GM19324 (cell line): ENCODE measurements at regions not wholly inside any gene's neighbourhood (a gene's known extent, or its start where the extent isn't known, plus 50 kb on each side); places are given as distances from the start of the nearest gene placed in this dataset.
"Not testable (repeated sequence)": the region's sequence is repeated elsewhere in the genome, so short reads cannot be mapped to it uniquely, and the experiment has no call there.

ENCODE experiments used
- ATAC-seq: cut with Tn5 transposase; IDR thresholded peaks from one replicate; pipeline ENCODE4 v1.9.1; 2021; ENCODE audit warnings: mild to moderate bottlenecking, moderate library complexity; ENCODE audit not compliant: unreplicated experiment, low FRiP score

DNA sequence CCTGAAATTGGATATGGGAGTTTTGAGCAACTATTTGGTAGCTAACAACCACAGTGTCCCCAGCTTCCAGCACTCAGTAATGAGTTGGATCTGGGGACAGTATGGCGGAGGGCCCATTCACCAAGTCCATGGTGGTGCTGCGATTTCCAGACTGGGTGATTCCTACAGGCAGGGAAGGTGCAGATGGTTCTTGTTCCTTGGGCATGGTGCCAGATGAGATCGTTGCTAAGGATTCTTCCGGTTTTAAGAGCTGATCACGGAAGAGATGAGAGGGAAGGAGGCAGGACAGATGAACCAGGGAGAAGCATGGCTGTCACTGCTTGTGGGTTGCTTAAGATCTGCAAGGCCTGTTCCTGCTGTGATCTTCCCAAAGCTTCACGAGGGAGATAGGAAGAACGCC, 380.3 kb downstream of the TCERG1L start:
- no peak for ATAC-seq

GRCh38 chr10:130932326-130933007, 379.1 kb downstream of the TCERG1L start:
- ATAC-seq, result no peak

- no peak for ATAC-seq
Measured at GRCh38 chr10:130933008-130933390, 378.5 kb downstream of the TCERG1L start.

DNA sequence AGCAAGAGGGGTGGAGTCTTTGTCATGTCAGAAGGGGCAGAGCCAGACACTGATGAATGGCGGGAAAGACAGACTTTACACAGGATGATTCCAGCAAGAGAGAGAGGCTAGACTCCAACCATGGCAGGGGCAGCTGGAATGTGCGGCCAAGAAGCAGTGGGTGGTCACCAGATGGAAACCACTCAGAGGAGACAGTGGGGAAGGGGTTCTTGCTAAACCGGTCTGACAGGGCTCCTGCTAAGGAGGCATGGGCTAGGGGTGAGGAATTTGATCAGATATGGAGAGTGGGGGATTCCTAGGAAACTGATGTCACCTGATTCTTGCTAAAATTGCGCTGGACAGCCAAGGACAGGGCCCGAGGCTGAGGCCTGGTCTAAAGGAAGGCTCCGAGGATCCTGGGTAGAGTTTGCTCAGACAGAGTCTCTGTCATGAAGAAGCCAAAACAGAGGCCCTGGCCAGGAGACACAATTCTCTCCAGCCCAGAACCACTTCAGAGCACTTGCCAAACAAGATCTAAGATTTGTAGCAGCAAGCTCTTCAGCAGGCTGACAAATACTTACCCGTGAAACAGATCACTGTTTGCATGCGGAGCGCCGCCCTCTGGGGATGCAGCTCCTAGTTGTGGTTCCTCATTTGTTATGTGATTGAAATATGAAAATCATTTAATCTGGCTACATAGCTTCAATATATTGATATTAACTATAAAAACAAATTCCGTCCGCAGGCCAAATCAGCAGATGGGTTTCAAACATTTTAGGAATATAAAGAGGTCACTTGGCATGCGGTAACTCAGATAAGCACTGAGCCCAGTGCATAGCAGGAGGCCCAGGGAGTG, 377.0 kb downstream of the TCERG1L start:
- no peak for ATAC-seq

DNA sequence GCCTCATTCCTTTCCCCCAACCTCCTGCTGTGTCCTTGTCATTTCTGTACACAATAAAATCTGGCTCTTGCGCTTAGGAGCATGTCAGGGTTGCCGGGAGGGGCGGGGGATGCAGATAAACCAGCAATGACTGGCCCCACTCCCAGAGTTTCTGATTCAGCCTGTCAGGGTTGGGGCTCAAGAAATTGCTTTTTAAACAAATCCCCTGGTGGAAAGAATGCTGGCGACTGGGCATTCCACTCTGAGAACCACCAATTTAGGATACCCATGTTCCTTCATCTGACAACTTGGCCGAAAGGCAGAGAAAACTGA, 376.4 kb downstream of the TCERG1L start:
- ATAC-seq, result no peak

DNA sequence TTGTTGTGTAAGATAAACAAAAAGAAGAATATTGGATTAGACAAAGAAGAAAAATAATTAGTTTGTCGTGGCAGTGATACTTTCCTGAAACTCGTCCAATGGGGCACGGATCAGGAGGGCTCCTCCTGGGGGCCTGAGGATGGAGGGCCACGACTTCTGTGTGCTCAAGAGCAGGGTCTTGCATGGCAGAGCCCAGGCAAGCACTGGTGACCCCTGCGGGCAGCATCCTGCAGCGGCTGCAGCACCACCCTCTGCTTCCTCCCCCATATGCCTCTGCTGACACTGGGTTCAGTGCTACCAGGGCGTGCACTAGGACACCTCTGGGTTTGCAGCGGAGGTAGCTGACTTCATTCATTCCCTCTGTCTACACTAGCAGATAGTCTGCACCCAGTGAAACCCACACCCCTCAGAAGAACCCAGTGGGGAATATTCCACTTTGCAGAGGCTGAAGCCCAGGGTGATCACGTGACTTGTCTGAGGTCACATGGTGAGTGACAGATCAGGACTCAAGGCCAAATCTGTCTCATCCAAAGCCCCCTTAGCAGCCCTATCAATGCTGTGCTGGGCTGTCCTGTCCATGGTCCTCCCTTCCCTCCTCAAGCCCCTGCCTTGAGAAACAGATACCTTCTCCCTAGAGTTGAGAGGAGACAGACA, 375.5 kb downstream of the TCERG1L start:
- no peak for ATAC-seq

DNA sequence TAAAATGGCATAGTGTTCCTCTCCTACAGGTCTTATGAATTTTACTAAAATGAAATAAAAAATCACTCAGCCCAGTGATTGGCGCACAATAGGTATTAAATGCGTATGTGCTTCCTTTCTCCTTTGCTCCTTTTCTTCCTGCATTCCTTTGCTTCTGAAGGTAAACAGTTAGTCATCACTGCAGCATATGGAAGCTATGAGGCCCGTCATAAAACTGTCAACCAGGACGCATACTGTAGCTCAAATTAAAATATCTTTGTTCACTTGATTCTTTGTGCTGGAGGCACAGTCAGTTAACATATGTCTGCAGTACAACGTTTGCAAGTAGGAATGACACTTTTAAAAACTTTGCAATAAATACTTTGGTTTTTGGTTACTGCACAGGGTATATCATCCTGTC, 374.7 kb downstream of the TCERG1L start:
- no peak for ATAC-seq

- ATAC-seq, result no peak
Measured at GRCh38 chr10:130938051-130938450, 373.5 kb downstream of the TCERG1L start.

GRCh38 chr10:130938891-130939290, 372.6 kb downstream of the TCERG1L start:
- not testable (repeated sequence) for ATAC-seq

DNA sequence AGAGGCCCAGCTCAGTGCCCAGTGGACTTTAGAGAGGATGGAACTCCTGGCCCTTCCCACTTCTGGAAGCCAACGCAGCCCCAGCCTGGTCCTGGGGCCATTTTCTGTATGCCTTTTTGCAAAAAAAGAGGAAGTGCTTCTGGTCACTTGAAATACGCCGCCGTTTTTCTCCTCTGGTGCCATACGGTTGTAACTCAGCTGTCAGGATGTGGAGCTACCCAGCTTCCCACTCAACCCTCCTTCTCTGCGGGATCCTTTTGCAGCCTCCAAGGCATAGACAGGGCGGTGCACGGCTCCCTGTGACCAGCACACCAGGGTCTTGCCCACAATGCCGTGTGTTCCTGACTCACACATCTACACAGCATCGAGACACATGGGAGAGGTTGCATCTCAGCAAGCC, 369.6 kb downstream of the TCERG1L start:
- ATAC-seq, result no peak

- ATAC-seq, result no peak
Measured at GRCh38 chr10:130952086-130952485, 359.4 kb downstream of the TCERG1L start.

GRCh38 chr10:130954326-130954905, 357.1 kb downstream of the TCERG1L start:
- ATAC-seq, result no peak

DNA sequence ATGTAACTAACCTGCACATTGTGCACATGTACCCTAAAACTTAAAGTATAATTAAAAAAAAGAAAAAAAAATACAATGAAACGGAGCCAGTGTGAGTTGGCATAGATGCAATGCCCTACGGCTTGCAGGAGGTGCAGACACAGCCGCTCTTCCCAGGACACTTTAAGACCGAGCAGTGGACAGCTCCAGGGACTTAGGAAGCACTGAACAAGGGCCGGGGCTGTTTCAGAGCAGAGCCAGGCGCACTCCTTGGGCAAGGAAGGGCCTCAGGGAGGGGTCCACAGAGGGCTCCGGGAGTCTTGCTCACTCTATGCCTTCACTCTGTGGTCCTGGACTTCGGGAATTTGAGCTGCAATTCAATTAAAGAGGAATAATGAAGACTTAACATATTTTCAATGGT, 355.3 kb downstream of the TCERG1L start:
- ATAC-seq, result no peak

GRCh38 chr10:130957423-130957822, 354.1 kb downstream of the TCERG1L start:
- ATAC-seq, result no peak

GRCh38 chr10:130958003-130958402, 353.5 kb downstream of the TCERG1L start:
- ATAC-seq, result no peak

DNA sequence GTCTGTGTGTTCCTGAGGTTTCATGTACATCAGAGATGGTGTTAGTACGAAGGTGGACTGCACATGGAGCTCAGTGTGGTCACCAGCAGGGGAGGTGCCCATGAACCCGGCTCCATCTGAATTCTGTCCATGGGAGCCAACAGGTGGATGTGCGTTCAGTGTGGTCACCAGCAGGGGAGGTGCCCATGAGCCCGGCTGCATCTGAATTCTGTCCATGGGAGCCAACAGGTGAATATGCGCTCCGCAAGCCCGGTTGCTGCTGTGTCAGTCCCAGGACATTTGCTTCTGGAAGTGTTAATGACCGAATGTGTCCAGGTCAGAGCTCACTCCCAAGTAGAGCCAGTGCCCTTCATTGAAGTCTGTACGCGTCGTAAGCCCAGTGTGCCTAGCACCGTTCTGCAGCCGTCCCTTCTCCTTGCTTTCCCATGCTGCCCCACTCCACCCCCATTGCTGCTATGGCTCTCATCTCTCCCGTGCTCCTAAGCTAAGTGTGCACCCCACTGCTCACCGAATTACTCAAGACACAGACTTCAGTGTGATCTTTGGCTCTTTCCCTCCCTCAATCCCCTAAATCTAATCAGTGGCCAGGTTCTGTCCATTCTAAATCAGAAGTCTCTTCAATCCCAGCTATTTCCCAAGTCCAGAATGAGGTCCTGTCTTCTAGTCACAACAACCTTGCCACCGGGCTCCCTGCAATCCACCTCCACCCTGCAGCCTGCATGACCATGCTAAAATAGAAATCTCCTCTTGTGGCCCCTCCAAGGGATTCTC, 352.4 kb downstream of the TCERG1L start:
- ATAC-seq, result no peak

DNA sequence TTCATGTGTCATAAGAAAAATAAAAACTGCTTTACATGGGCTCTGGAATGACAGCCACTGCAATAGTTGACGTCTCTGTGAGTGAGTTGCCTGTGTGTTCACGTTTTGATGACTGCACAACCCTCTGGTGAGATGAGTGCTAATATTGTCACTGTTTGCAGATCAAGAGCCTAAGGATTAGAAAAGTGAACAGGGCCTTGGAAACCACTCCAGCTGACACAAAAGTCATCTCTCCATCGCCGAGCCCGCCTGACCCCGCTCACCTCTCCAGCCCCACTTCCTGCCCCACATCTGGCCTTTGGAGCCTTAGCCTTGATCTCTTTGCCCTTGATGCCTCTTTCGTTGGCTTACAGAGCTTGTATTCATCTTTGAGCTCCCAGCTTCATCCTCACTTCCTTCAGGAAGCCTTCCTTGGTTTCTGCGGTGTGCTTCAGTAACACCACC, 351.7 kb downstream of the TCERG1L start:
- ATAC-seq, result no peak

GRCh38 chr10:130960531-130960930, 351.0 kb downstream of the TCERG1L start:
- ATAC-seq, result no peak

- no peak for ATAC-seq
Measured at GRCh38 chr10:130961506-130962239, 349.8 kb downstream of the TCERG1L start.
